Mesenchymal stem cell (in vitro differentiated cells and primary cell): ENCODE measurements at regions not wholly inside any gene's neighbourhood (a gene's known extent, or its start where the extent isn't known, plus 50 kb on each side); places are given as distances from the start of the nearest gene placed in this dataset.

ENCODE experiments used
- DNase-seq: peaks from one replicate; pipeline ENCODE4 v3.0.0-alpha.2; 2013
- H2AFZ ChIP-seq: one replicate; pipeline ENCODE4 v1.6.1; 2013; ENCODE audit warnings: low read depth, mild to moderate bottlenecking, control low read depth, inconsistent platforms, low read length, moderate library complexity
- H2AK5ac ChIP-seq: 2 replicates; pipeline ENCODE4 v1.6.1; 2013; ENCODE audit warnings: low read length, moderate library complexity, mild to moderate bottlenecking, inconsistent platforms; ENCODE audit not compliant: severe bottlenecking
- H2BK120ac ChIP-seq: one replicate; pipeline ENCODE4 v1.6.1; 2013; ENCODE audit warnings: low read depth, mild to moderate bottlenecking, inconsistent platforms, low read length, moderate library complexity
- H2BK12ac ChIP-seq, 2 experiments: one replicate each; pipeline ENCODE4 v1.6.1; 2013; ENCODE audit warnings: inconsistent platforms in 2 of 2, low read length in 2 of 2, mild to moderate bottlenecking in 2 of 2, moderate library complexity in 2 of 2, control low read depth in 1 of 2
- H2BK15ac ChIP-seq: one replicate; pipeline ENCODE4 v1.6.1; 2013; ENCODE audit warnings: mild to moderate bottlenecking, low read depth, inconsistent platforms; ENCODE audit not compliant: poor library complexity, severe bottlenecking
- H2BK5ac ChIP-seq: 2 replicates; pipeline ENCODE4 v1.6.1; 2013; ENCODE audit warnings: low read depth, mild to moderate bottlenecking, low read length, control low read depth, inconsistent platforms; ENCODE audit not compliant: poor library complexity, severe bottlenecking
- H3K14ac ChIP-seq, 2 experiments: one replicate each; pipeline ENCODE4 v1.6.1; 2013; ENCODE audit warnings: inconsistent platforms in 2 of 2, low read length in 2 of 2, control low read depth in 1 of 2, mild to moderate bottlenecking in 1 of 2, moderate library complexity in 1 of 2
- H3K18ac ChIP-seq, 2 experiments: one replicate each; pipeline ENCODE4 v1.6.1; 2013; ENCODE audit warnings: inconsistent platforms in 2 of 2, low read length in 2 of 2, control low read depth in 1 of 2, low read depth in 1 of 2, mild to moderate bottlenecking in 1 of 2
- H3K23ac ChIP-seq, 2 experiments: one replicate each; pipeline ENCODE4 v1.6.1; 2013; ENCODE audit warnings: inconsistent platforms in 2 of 2, low read length in 2 of 2, mild to moderate bottlenecking in 2 of 2, moderate library complexity in 2 of 2, control low read depth in 1 of 2
- H3K27ac ChIP-seq: 2 replicates; pipeline ENCODE4 v1.5.1; 2013; ENCODE audit warnings: mild to moderate bottlenecking, moderate library complexity, low read length, control low read depth, inconsistent platforms; ENCODE audit not compliant: poor library complexity, severe bottlenecking
- H3K27me3 ChIP-seq, 2 experiments: 2 replicates each; pipeline versions ENCODE4 v1.6.1 to v1.7.0; 2013; ENCODE audit warnings: low read length in 2 of 2, mild to moderate bottlenecking in 2 of 2, moderate library complexity in 2 of 2, control low read depth in 1 of 2, inconsistent platforms in 1 of 2; ENCODE audit not compliant: control insufficient read depth in 1 of 2, insufficient read depth in 1 of 2
- H3K36me3 ChIP-seq, 2 experiments: 2 replicates each; pipeline versions ENCODE4 v1.6.1 to v1.7.0; 2013; ENCODE audit warnings: low read length in 2 of 2, control low read depth in 1 of 2, inconsistent platforms in 1 of 2, low read depth in 1 of 2, mild to moderate bottlenecking in 1 of 2; ENCODE audit not compliant: insufficient read depth in 2 of 2, control insufficient read depth in 1 of 2
- H3K4ac ChIP-seq, 2 experiments: one replicate each; pipeline ENCODE4 v1.6.1; 2013; ENCODE audit warnings: inconsistent platforms in 2 of 2, low read length in 2 of 2, mild to moderate bottlenecking in 2 of 2, moderate library complexity in 2 of 2, control low read depth in 1 of 2, low read depth in 1 of 2
- H3K4me1 ChIP-seq: 2 replicates; pipeline ENCODE4 v1.6.1; 2013; ENCODE audit warnings: low read depth, low read length, control low read depth; ENCODE audit not compliant: control insufficient read depth, insufficient read depth
- H3K4me2 ChIP-seq: 2 replicates; pipeline ENCODE4 v1.6.1; 2013; ENCODE audit warnings: low read length, mild to moderate bottlenecking, inconsistent platforms; ENCODE audit not compliant: poor library complexity, severe bottlenecking
- H3K4me3 ChIP-seq, 2 experiments: 2 replicates each; pipeline versions ENCODE4 v1.5.1 to v1.7.0; 2013; ENCODE audit warnings: low read length in 2 of 2, mild to moderate bottlenecking in 2 of 2, control low read depth in 1 of 2, low read depth in 1 of 2; ENCODE audit not compliant: insufficient read depth in 1 of 2
- H3K79me1 ChIP-seq: replicated peaks from 2 replicates; pipeline ENCODE4 v1.6.1; 2013; ENCODE audit warnings: mild to moderate bottlenecking, control low read depth, low read length, inconsistent platforms; ENCODE audit not compliant: poor library complexity, severe bottlenecking
- H3K9ac ChIP-seq: 2 replicates; pipeline ENCODE4 v1.7.0; 2013; ENCODE audit warnings: mild to moderate bottlenecking, low read length, moderate library complexity
- H3K9me3 ChIP-seq: 2 replicates; pipeline ENCODE4 v1.7.0; 2013; ENCODE audit warnings: mild to moderate bottlenecking, low read length; ENCODE audit not compliant: control insufficient read depth
- H4K8ac ChIP-seq: one replicate; pipeline ENCODE4 v1.6.1; 2013; ENCODE audit warnings: inconsistent platforms, mild to moderate bottlenecking, low read length, moderate library complexity
- H4K91ac ChIP-seq: one replicate; pipeline ENCODE4 v1.6.1; 2013; ENCODE audit warnings: mild to moderate bottlenecking, low read length, inconsistent platforms
- WGBS: methylation state at CpG from one replicate; pipeline ENCODE4 v1.1.7; 2013; ENCODE audit warnings: mixed read lengths; 5-methylcytosine and 5-hydroxymethylcytosine counted together

DNA sequence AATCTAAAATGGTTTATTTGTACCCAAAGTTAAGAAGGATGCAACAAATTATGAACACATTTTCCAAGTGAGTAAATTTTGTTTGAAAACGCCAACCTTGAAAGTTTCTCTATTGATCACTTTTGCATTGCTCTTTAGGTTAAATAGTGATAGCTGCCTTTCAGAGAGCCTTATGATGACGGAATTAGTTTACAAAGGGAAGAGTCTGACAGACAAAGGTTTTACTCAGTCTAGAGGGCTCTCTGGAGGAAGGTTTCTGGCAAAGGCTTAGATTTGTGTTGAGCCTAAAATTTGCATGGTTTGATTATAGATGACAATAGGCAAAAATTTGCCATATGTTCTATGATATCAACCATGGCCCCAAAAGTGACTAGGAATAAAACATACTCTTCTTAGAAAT is 95.9 kb upstream of the RUNX1 start:
- Histone ChIP-seq H3K4me2 (no peak overlapping the region), H3K18ac (no peak overlapping the region), H2BK12ac (no peak overlapping the region), H4K8ac (no peak overlapping the region), H3K27me3 (no peaks in the 10 kb centered on the region), H2BK5ac (no peak overlapping the region), H3K9ac (no peak overlapping the region), H3K4me1 (no peaks in the 10 kb centered on the region), H3K36me3 (no peaks in the 10 kb centered on the region), H3K27ac (no peak overlapping the region), H2BK120ac (no peak overlapping the region), H3K79me1 (no peaks in the 10 kb centered on the region), H2AFZ (no peak overlapping the region), H3K4me3 (no peak overlapping the region), H4K91ac (no peak overlapping the region), H2AK5ac (no peak overlapping the region), H3K14ac (no peak overlapping the region), H3K9me3 (no peaks in the 10 kb centered on the region), H2BK15ac (no peak overlapping the region), H3K4ac (no peak overlapping the region), H3K23ac (no peak overlapping the region)
- no peak for DNase-seq
- 91% methylated on average over 2 of the region's 2 CpGs for WGBS

DNA sequence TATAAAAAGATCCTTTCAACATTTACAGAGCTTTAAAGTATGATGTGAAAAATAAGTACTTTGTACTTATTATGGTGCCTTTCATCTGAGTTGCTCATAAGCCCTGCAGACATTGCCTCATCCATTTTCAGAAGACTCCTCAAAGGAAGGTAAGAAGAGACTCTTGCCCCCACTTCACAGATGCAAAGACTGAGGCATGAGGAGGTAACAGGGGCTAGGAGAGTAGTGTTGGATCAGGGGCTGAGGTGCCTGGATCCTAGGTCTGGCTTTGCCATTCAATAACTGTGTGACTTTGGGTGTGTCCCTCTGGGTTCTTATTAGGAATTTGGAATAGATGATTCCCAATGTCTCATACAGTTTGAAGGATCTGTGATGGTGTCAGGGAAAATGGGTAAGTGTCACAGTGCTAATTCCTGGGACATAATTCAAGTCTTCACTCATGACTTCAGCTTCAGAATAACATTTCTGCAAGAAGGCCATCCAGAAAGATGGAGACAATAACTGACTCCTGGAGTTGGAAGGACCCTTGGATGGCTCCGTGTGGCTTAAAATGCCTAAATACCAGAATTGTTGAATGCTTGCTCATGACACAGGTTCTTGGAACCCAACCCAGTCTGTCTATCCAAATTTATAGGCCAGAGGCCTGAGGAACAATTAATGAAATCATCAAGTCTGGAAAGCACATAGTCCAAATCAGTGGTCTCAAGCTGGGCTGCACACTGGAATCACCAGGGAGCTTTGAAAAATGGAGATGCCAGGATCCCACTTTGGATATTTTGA is 93.1 kb upstream of the RUNX1 start:
- H3K9me3 ChIP-seq, result no peaks in the 10 kb centered on the region
- H3K9ac ChIP-seq, result no peak overlapping the region
- no peak overlapping the region for H2AFZ ChIP-seq
- no peak overlapping the region for H2AK5ac ChIP-seq
- no peak overlapping the region for H3K4ac ChIP-seq
- no peak overlapping the region for H3K27ac ChIP-seq
- H3K36me3 ChIP-seq, result no peaks in the 10 kb centered on the region
- no peak overlapping the region for H2BK15ac ChIP-seq
- H3K4me3 ChIP-seq, result no peak overlapping the region
- no peak overlapping the region for H3K4me2 ChIP-seq
- H2BK120ac ChIP-seq, result no peak overlapping the region
- H4K8ac ChIP-seq, result no peak overlapping the region
- no peak overlapping the region for H3K14ac ChIP-seq
- H4K91ac ChIP-seq, result no peak overlapping the region
- no peaks in the 10 kb centered on the region for H3K79me1 ChIP-seq
- 83% methylated on average over 1 of the region's 1 CpG for WGBS
- no peak overlapping the region for H3K18ac ChIP-seq
- peaks cover 4% of the 10 kb centered on the region for H3K4me1 ChIP-seq
- H2BK5ac ChIP-seq, result no peak overlapping the region
- H3K27me3 ChIP-seq, result no peaks in the 10 kb centered on the region
- no peak for DNase-seq
- H2BK12ac ChIP-seq, result no peak overlapping the region
- no peak overlapping the region for H3K23ac ChIP-seq

DNA sequence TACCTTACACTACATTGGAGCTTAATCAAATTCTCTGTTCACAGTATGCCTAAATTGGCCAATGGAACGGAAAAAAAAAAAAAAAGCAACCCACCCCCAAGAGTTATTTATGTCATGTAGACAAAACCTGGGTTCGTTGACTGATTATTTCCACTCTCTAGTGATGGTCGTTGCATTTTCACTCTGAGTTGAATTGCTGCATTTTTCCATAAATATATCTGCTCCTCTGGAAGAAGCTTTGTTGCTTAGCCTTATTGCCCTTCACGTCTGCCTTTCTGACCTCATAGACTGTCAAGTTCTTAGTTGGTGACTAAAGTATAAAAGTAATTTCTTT is 90.2 kb upstream of the RUNX1 start:
- no peak overlapping the region for H2AK5ac ChIP-seq
- no peak overlapping the region for H3K9ac ChIP-seq
- H2BK15ac ChIP-seq, result no peak overlapping the region
- no peak overlapping the region for H2BK120ac ChIP-seq
- H3K27me3 ChIP-seq, result no peaks in the 10 kb centered on the region
- DNase-seq, result no peak
- no peak overlapping the region for H3K4me2 ChIP-seq
- no peak overlapping the region for H3K4ac ChIP-seq
- no peaks in the 10 kb centered on the region for H3K79me1 ChIP-seq
- no peak overlapping the region for H3K14ac ChIP-seq
- 97% methylated on average over 3 of the region's 4 CpGs for WGBS
- H2BK12ac ChIP-seq, result no peak overlapping the region
- H3K23ac ChIP-seq, result no peak overlapping the region
- no peak overlapping the region for H3K27ac ChIP-seq
- H4K91ac ChIP-seq, result no peak overlapping the region
- H4K8ac ChIP-seq, result no peak overlapping the region
- no peak overlapping the region for H2AFZ ChIP-seq
- H3K9me3 ChIP-seq, result no peaks in the 10 kb centered on the region
- peak overlapping the region in 1 of 2 experiments; percentile 30 for H3K18ac ChIP-seq
- H3K36me3 ChIP-seq, result no peaks in the 10 kb centered on the region
- no peak overlapping the region for H2BK5ac ChIP-seq
- peaks cover 13% of the 10 kb centered on the region for H3K4me1 ChIP-seq
- no peak overlapping the region for H3K4me3 ChIP-seq

DNA sequence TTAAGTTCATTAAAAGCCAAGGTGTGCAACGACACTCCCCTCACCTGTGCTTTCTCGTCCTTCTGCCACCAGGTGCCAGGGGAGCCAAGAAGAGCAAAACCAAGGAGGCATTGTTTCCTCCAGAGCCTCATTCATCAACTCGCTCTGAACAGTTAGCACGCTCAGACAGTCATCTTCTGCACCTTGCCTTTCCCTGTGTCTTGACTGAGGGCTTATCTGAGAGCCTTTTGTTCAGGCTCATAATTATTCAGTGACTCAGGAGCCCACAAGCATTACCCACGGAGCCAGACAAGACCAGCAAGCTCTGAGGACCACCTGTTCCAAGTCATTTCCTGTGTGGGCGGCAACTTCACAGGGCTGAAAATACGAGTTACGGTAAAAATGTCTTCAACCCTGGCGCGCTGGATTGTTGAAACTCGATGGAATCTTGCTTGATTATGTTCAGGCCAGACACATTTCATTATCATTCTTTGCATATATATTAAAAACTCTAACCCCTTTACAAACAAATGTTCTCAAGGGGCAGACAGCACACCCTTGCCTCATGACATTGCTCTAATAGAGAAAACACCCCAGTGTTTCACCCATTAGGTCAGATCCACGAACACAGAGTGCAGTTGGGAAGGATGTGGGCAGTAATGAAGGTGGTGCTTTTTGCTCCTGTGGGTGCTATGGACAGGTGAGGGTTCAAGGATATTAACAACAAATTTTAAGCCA is 89.7 kb upstream of the RUNX1 start:
- H3K4ac ChIP-seq, result no peak overlapping the region
- peak overlapping the region in 1 of 2 experiments; percentile 30 for H3K18ac ChIP-seq
- no peak overlapping the region for H3K4me2 ChIP-seq
- no peak overlapping the region for H3K9ac ChIP-seq
- H4K8ac ChIP-seq, result no peak overlapping the region
- no peaks in the 10 kb centered on the region for H3K27me3 ChIP-seq
- no peaks in the 10 kb centered on the region for H3K9me3 ChIP-seq
- no peak overlapping the region for H3K27ac ChIP-seq
- DNase-seq, result peak; percentile 54
- peak overlapping the region in 1 of 2 experiments; percentile 0 for H2BK12ac ChIP-seq
- no peak overlapping the region for H2BK5ac ChIP-seq
- no peak overlapping the region for H2AFZ ChIP-seq
- no peak overlapping the region for H2BK120ac ChIP-seq
- peaks cover 13% of the 10 kb centered on the region for H3K4me1 ChIP-seq
- no peak overlapping the region for H3K14ac ChIP-seq
- 53% methylated on average over 11 of the region's 12 CpGs for WGBS
- H3K79me1 ChIP-seq, result no peaks in the 10 kb centered on the region
- peak overlapping the region; percentile 53 for H2AK5ac ChIP-seq
- H2BK15ac ChIP-seq, result no peak overlapping the region
- no peak overlapping the region for H4K91ac ChIP-seq
- H3K4me3 ChIP-seq, result no peak overlapping the region
- no peaks in the 10 kb centered on the region for H3K36me3 ChIP-seq
- H3K23ac ChIP-seq, result no peak overlapping the region
